ENCODE measurements at regions not wholly inside any gene's neighbourhood (a gene's known extent, or its start where the extent isn't known, plus 50 kb on each side); places are given as distances from the start of the nearest gene placed in this dataset.

GRCh38 chr5:93874080-93874479 lies 132.7 kb upstream of the POU5F2 start (continued):
- TF ChIP-seq ZNF462 (CRISPR knock-in tag; IDR thresholded peaks at IDR 0.05), result no peak

GRCh38 chr5:93873211-93873736 lies 131.9 kb upstream of the POU5F2 start:
- H3K27ac ChIP-seq (ENCODE audit: low read depth), result no peak overlapping the region
- H3K4me1 Mint-ChIP-seq, result peaks cover 11% of the 10 kb centered on the region; the same call in 2 of the 3 replicates
- H3K27me3 ChIP-seq (ENCODE audit: insufficient read depth), result no peaks in the 10 kb centered on the region
- H3K9me3 Mint-ChIP-seq, result no peaks in the 10 kb centered on the region
- H4K20me1 ChIP-seq (replicated peaks; ENCODE audit: insufficient read depth), result no peaks in the 10 kb centered on the region
- DNase-seq (ENCODE audit: low spot score) (no peak), ATAC-seq (no peak)
- peak overlapping the region; percentile 53; the same call in 1 of the 2 replicates for H3K27ac Mint-ChIP-seq
- H3K36me3 ChIP-seq (ENCODE audit: insufficient read depth), result no peaks in the 10 kb centered on the region
- H3K9me2 ChIP-seq (ENCODE audit: insufficient read depth), result no peaks in the 10 kb centered on the region
- no peak overlapping the region for H3K4me2 ChIP-seq
- no peaks in the 10 kb centered on the region for H3K79me2 ChIP-seq (replicated peaks; ENCODE audit: insufficient read depth)
- no peak overlapping the region for H3K4me3 ChIP-seq
- no peak overlapping the region for H3K4me3 Mint-ChIP-seq
- no peaks in the 10 kb centered on the region for H3F3A ChIP-seq (replicated peaks; ENCODE audit: low read depth)
- H3K36me3 Mint-ChIP-seq (ENCODE audit: low read depth), result no peaks in the 10 kb centered on the region
- H3K27me3 Mint-ChIP-seq (ENCODE audit: insufficient read depth, low read depth, poor library complexity), result peaks cover 2% of the 10 kb centered on the region
- no peak overlapping the region for H2AFZ ChIP-seq
- H3K4me1 ChIP-seq (ENCODE audit: insufficient read depth), result peaks cover 12% of the 10 kb centered on the region
- no peak for TF ChIP-seq ZNF462 (CRISPR knock-in tag; IDR thresholded peaks at IDR 0.05)
- TF ChIP-seq, protein P1, sequence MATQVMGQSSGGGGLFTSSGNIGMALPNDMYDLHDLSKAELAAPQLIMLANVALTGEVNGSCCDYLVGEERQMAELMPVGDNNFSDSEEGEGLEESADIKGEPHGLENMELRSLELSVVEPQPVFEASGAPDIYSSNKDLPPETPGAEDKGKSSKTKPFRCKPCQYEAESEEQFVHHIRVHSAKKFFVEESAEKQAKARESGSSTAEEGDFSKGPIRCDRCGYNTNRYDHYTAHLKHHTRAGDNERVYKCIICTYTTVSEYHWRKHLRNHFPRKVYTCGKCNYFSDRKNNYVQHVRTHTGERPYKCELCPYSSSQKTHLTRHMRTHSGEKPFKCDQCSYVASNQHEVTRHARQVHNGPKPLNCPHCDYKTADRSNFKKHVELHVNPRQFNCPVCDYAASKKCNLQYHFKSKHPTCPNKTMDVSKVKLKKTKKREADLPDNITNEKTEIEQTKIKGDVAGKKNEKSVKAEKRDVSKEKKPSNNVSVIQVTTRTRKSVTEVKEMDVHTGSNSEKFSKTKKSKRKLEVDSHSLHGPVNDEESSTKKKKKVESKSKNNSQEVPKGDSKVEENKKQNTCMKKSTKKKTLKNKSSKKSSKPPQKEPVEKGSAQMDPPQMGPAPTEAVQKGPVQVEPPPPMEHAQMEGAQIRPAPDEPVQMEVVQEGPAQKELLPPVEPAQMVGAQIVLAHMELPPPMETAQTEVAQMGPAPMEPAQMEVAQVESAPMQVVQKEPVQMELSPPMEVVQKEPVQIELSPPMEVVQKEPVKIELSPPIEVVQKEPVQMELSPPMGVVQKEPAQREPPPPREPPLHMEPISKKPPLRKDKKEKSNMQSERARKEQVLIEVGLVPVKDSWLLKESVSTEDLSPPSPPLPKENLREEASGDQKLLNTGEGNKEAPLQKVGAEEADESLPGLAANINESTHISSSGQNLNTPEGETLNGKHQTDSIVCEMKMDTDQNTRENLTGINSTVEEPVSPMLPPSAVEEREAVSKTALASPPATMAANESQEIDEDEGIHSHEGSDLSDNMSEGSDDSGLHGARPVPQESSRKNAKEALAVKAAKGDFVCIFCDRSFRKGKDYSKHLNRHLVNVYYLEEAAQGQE (IDR thresholded peaks at IDR 0.05; ENCODE audit: unreplicated experiment), result no peak
